ENCODE measurements at regions not wholly inside any gene's neighbourhood (a gene's known extent, or its start where the extent isn't known, plus 50 kb on each side); places are given as distances from the start of the nearest gene placed in this dataset.

GRCh38 chr3:8143186-8143585 is 358.4 kb upstream of the LMCD1 start:
- no peak for DNase-seq (ENCODE audit: low read depth)
- TF ChIP-seq CTCF (conservative IDR thresholded peaks at IDR 0.05; ENCODE audit: low read depth, low read length), result no peak
- H3K4me3 ChIP-seq (ENCODE audit: low read depth, low read length), result no peak overlapping the region

- no peak overlapping the region for H3K4me3 ChIP-seq (ENCODE audit: low read depth, low read length)
- TF ChIP-seq CTCF (conservative IDR thresholded peaks at IDR 0.05; ENCODE audit: low read depth, low read length), result no peak
- no peak for DNase-seq (ENCODE audit: low read depth)
Observed at GRCh38 chr3:8145661-8146060, 356.0 kb upstream of the LMCD1 start.

DNA sequence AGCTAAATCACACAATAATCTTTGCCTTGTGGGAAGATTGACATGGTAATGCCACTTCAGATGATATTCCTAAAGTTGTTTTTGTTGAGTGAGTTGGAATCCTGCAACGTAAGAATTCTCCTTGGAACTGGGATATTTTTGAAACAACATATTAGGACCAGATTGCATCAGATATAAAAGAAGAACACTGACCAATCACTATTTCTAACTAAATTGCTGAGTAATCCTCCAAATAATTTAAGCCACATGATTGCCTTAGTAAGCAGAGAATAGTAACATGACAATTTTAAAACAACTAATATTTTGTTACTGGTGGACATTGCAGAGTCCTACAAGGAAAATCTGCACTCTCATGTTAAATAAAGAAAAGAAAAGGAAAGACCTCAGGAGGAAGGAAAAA is 353.9 kb upstream of the LMCD1 start:
- no peak overlapping the region for H3K4me3 ChIP-seq (ENCODE audit: low read depth, low read length)
- no peak for DNase-seq (ENCODE audit: low read depth)
- no peak for TF ChIP-seq CTCF (conservative IDR thresholded peaks at IDR 0.05; ENCODE audit: low read depth, low read length)

DNA sequence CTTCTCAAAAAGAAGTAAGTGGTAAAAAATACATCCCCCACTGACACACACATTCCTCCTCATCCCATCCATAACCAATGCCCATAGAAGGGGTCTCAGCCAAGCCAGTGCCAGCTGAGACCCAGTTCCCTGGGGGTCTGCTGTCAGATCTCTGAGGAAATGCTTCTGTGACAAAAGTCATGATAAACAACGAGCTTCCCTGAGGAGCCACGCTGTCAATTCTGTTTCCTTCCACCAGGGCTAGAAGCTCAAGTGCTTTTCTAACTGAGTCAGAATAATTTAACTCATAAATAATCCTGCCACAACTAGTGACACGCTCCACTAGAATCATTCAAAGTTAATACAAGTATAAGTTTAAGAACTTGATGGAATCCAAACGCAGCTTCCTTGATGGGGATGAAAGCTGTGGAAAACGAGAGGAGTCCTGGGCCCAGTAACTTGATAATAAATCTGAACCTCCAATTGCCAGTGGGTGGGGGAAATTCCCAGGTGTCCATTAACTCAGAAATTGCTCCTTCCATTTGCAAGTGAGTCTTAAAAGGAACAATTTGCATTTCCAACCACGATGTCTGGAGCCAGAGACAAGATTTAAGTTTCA is 348.7 kb upstream of the LMCD1 start:
- peak; percentile 43 for DNase-seq (ENCODE audit: low read depth)
- H3K4me3 ChIP-seq (ENCODE audit: low read depth, low read length), result no peak overlapping the region
- TF ChIP-seq CTCF (conservative IDR thresholded peaks at IDR 0.05; ENCODE audit: low read depth, low read length), result peak; percentile 47

DNA sequence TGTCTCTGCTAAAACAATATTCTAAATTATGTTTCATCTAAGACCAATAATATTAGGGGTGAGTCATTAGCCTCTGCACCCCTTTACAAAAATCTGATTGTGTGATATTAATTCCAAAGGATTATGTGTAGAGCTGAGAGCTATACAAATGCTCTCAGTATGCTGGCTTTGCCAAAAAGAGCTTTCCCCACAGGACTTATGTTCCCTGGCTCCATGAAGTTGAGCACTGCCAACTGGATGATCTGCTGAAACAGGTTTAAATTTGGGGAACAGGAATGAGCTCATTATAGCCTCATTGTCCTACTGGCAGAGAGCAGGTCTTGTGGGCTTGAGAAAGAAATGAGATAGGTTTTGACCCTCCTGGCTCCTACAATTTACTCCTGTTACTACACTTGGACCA is 347.8 kb upstream of the LMCD1 start:
- no peak overlapping the region for H3K4me3 ChIP-seq (ENCODE audit: low read depth, low read length)
- TF ChIP-seq CTCF (conservative IDR thresholded peaks at IDR 0.05; ENCODE audit: low read depth, low read length), result no peak
- DNase-seq (ENCODE audit: low read depth), result no peak

- no peak for TF ChIP-seq CTCF (conservative IDR thresholded peaks at IDR 0.05; ENCODE audit: low read depth, low read length)
- no peak overlapping the region for H3K4me3 ChIP-seq (ENCODE audit: low read depth, low read length)
- no peak for DNase-seq (ENCODE audit: low read depth)
Observed at GRCh38 chr3:8154617-8155016, 347.0 kb upstream of the LMCD1 start.

GRCh38 chr3:8156138-8156537 is 345.5 kb upstream of the LMCD1 start:
- no peak for TF ChIP-seq CTCF (conservative IDR thresholded peaks at IDR 0.05; ENCODE audit: low read depth, low read length)
- DNase-seq (ENCODE audit: low read depth), result no peak
- no peak overlapping the region for H3K4me3 ChIP-seq (ENCODE audit: low read depth, low read length)

All from epithelial cell of proximal tubule (primary cell).